ENCODE measurements at regions not wholly inside any gene's neighbourhood (a gene's known extent, or its start where the extent isn't known, plus 50 kb on each side); places are given as distances from the start of the nearest gene placed in this dataset.
"Not testable (repeated sequence)": the region's sequence is repeated elsewhere in the genome, so short reads cannot be mapped to it uniquely, and the experiment has no call there.

DNA sequence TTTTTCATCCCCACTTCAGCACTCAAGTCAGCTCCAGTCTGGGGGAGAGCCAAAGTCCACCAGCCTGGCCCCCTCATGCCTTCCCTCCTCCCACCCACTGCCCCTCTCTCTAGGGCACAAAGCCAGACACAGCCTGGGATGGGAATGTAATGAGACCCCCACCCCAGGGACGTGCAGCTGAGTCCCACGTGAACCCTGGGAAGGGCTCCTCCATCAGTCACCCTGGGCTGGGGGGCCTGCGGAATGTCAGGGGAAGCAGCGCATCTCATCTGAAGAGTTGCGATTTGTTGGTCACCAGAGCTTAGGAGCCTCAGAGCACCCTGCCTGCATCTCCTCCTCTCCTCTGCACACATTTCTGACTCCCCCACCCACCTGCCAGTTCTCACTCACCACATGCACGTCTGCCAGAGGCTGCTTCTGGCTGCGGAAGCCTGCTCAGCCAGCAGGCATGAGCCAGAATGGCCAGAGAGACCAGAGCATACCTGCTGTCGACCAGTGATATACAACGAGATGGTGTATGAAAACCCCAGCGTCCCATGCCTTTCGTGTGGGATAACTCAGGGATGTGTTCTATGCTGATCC, 167.1 kb upstream of the TOP1 start:
- no peaks in the 10 kb centered on the region for H3K9me3 ChIP-seq (replicated peaks; ENCODE audit: low read length)
- no peak overlapping the region for H3K9ac ChIP-seq (ENCODE audit: low read depth, low read length)
- no peaks in the 10 kb centered on the region for H3K27me3 ChIP-seq (ENCODE audit: control insufficient read depth, insufficient read depth, low read length)
- no peak overlapping the region for H3K4me2 ChIP-seq (ENCODE audit: low read length)
- no peak overlapping the region for H3K4me3 ChIP-seq (ENCODE audit: low read length)
- H3K36me3 ChIP-seq (ENCODE audit: insufficient read depth, low read length) = no peaks in the 10 kb centered on the region
- no peaks in the 10 kb centered on the region for H3K4me1 ChIP-seq (ENCODE audit: control insufficient read depth, insufficient read depth, low read length)

DNA sequence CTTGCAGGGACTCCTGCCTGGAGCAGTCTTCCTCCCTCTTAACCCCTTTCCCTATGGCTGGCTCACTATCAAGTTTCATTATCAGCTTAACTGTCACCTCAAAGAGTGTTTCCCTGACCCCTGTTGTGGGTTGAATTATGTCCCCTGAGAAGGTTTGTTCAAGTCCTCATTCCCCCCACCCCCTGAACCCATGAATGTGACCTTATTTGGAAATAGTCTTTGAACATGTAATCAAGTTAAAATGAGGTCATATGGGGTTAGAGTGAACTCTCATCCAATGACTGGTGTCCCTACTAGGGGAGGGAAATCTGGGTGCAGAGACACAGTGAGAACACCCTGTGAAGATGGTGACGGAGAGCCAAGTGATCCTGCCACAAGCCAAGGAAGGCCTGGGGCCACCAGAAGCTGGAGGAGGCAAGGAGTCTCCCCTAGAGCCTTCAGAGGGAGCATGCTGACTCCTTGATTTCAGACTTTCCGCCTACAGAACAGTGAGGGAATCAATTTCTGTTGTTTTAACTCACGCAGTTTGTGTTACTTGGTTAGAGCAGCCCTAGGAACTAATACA, 165.2 kb upstream of the TOP1 start:
- no peak overlapping the region for H3K4me2 ChIP-seq (ENCODE audit: low read length)
- H3K4me1 ChIP-seq (ENCODE audit: control insufficient read depth, insufficient read depth, low read length) = peaks cover 1% of the 10 kb centered on the region
- no peak overlapping the region for H3K4me3 ChIP-seq (ENCODE audit: low read length)
- no peaks in the 10 kb centered on the region for H3K9me3 ChIP-seq (replicated peaks; ENCODE audit: low read length)
- no peaks in the 10 kb centered on the region for H3K27me3 ChIP-seq (ENCODE audit: control insufficient read depth, insufficient read depth, low read length)
- no peak overlapping the region for H3K9ac ChIP-seq (ENCODE audit: low read depth, low read length)
- H3K36me3 ChIP-seq (ENCODE audit: insufficient read depth, low read length) = no peaks in the 10 kb centered on the region

DNA sequence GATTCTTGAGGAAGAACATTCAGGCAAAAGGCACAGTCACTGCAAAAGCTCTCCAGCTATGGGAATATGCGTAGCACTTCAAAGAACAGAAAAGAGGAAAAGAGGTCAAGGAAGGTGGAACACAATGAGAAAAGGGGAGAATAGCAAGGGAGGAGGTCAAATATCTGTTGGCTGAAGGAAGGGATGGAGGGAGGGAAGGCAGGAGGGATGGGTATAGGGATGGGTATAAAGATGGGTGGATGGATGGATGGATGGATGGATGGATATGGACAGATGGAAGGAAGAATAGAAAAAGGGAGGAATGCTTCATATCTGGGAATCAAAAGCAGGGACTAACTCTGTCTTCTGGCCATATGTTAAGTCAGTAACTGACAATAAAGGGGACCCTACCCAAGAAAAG, 164.2 kb upstream of the TOP1 start:
- Histone ChIP-seq H3K4me1 (ENCODE audit: control insufficient read depth, insufficient read depth, low read length) (peaks cover 11% of the 10 kb centered on the region), H3K9ac (ENCODE audit: low read depth, low read length) (no peak overlapping the region), H3K4me3 (ENCODE audit: low read length) (no peak overlapping the region), H3K9me3 (replicated peaks; ENCODE audit: low read length) (no peaks in the 10 kb centered on the region), H3K27me3 (ENCODE audit: control insufficient read depth, insufficient read depth, low read length) (no peaks in the 10 kb centered on the region), H3K4me2 (ENCODE audit: low read length) (no peak overlapping the region), H3K36me3 (ENCODE audit: insufficient read depth, low read length) (no peaks in the 10 kb centered on the region)

DNA sequence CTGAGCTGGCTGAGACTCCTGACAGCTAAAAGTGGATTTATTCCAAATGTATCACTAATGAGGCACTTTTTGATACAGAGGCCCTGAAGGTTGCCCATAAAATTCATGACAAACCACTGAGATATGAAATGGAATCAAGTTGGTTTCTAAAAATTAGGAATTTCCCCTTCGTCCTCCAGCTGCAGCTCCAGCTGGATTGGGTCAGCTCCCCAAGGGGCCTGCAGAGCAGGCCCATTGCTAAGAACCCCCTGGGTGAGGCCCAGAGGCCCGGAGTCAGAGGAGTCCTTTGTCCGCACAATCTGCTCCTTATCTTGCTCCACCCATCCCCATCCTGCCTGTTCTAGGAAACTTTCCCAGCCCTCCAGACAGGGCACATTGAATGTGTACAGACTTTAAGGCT, 163.5 kb upstream of the TOP1 start:
- Histone ChIP-seq H3K9me3 (replicated peaks; ENCODE audit: low read length) (no peaks in the 10 kb centered on the region), H3K27me3 (ENCODE audit: control insufficient read depth, insufficient read depth, low read length) (no peaks in the 10 kb centered on the region), H3K4me3 (ENCODE audit: low read length) (no peak overlapping the region), H3K36me3 (ENCODE audit: insufficient read depth, low read length) (no peaks in the 10 kb centered on the region), H3K4me1 (ENCODE audit: control insufficient read depth, insufficient read depth, low read length) (peaks cover 11% of the 10 kb centered on the region), H3K9ac (ENCODE audit: low read depth, low read length) (no peak overlapping the region), H3K4me2 (ENCODE audit: low read length) (no peak overlapping the region)

DNA sequence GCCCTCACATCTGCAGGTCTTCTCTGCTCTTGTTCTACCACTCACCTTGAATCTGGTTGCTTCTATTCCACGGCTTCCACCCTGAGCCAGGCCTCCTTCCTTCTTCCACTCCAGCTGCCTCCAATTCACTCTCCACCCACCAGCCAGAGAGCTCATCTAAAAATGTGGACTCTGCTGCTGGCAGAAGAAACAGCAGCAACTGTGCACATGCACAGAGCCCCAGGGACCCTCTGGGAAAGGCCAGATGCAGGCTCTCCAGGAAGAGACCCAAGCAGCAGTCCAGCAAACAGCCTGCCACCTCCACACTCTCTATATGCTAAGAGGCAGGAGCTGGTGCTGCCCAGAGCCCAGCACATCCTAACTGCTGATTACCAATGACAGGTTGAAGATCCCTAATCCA, 162.6 kb upstream of the TOP1 start:
- H3K9me3 ChIP-seq (replicated peaks; ENCODE audit: low read length) = no peaks in the 10 kb centered on the region
- no peak overlapping the region for H3K4me2 ChIP-seq (ENCODE audit: low read length)
- H3K9ac ChIP-seq (ENCODE audit: low read depth, low read length) = no peak overlapping the region
- no peaks in the 10 kb centered on the region for H3K27me3 ChIP-seq (ENCODE audit: control insufficient read depth, insufficient read depth, low read length)
- no peak overlapping the region for H3K4me3 ChIP-seq (ENCODE audit: low read length)
- H3K4me1 ChIP-seq (ENCODE audit: control insufficient read depth, insufficient read depth, low read length) = peaks cover 11% of the 10 kb centered on the region
- H3K36me3 ChIP-seq (ENCODE audit: insufficient read depth, low read length) = no peaks in the 10 kb centered on the region

- Histone ChIP-seq H3K9me3 (replicated peaks; ENCODE audit: low read length) (no peaks in the 10 kb centered on the region), H3K4me1 (ENCODE audit: control insufficient read depth, insufficient read depth, low read length) (peaks cover 11% of the 10 kb centered on the region), H3K36me3 (ENCODE audit: insufficient read depth, low read length) (no peaks in the 10 kb centered on the region), H3K9ac (ENCODE audit: low read depth, low read length) (no peak overlapping the region), H3K4me2 (ENCODE audit: low read length) (peak overlapping the region; percentile 27), H3K27me3 (ENCODE audit: control insufficient read depth, insufficient read depth, low read length) (no peaks in the 10 kb centered on the region), H3K4me3 (ENCODE audit: low read length) (no peak overlapping the region)
Measured at GRCh38 chr20:40868551-40869217, 159.9 kb upstream of the TOP1 start.

DNA sequence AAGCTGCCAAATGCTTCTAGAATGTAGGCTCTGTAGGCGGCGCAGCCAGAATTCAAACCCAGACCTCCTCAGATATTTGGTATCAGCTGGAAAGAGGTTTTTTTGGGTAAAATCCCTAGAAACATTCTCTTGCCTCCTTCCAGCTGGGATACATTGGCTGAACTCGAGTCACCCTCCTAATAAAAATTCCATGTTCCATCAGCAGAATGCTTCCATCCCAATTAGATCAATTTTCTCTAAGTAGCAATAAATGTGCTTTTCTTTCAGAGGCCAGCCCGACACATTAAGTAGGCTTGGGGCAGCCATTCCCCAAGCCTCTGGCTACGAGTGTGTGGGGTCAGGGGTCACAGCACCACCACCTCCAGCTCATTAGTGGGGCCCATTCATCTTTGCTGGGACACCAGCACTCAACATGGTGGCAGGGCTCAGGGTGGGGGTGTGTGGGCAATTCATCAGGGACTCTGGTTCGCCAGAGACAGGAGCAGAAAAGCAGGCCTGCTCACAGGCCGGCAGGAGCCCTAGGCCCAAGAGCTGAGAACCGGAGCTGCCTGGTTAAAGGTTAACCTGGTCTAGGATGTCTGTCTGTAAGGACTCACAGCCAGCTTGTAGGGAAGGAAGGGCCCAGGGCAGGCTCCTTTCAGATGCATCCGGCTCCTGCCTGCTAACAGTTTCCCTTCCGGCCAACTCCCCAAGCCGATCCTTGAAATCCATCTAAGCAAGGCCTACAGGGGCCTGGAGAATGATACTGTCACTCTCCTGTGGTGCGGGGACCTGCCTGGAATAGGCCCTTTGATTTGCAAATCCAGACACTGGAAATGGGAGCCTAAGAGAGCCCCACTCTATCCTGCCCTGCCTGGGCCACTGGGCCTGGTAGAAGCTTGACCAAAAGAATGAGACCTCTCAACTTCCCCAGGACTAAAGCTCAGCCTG, 159.1 kb upstream of the TOP1 start:
- Histone ChIP-seq H3K4me3 (ENCODE audit: low read length) (no peak overlapping the region), H3K27me3 (ENCODE audit: control insufficient read depth, insufficient read depth, low read length) (no peaks in the 10 kb centered on the region), H3K36me3 (ENCODE audit: insufficient read depth, low read length) (no peaks in the 10 kb centered on the region), H3K4me2 (ENCODE audit: low read length) (no peak overlapping the region), H3K4me1 (ENCODE audit: control insufficient read depth, insufficient read depth, low read length) (peaks cover 11% of the 10 kb centered on the region), H3K9ac (ENCODE audit: low read depth, low read length) (no peak overlapping the region), H3K9me3 (replicated peaks; ENCODE audit: low read length) (no peaks in the 10 kb centered on the region)

- Histone ChIP-seq H3K4me3 (ENCODE audit: low read length) (no peak overlapping the region), H3K36me3 (ENCODE audit: insufficient read depth, low read length) (no peaks in the 10 kb centered on the region), H3K4me2 (ENCODE audit: low read length) (no peak overlapping the region), H3K27me3 (ENCODE audit: control insufficient read depth, insufficient read depth, low read length) (no peaks in the 10 kb centered on the region), H3K9ac (ENCODE audit: low read depth, low read length) (no peak overlapping the region), H3K4me1 (ENCODE audit: control insufficient read depth, insufficient read depth, low read length) (no peaks in the 10 kb centered on the region), H3K9me3 (replicated peaks; ENCODE audit: low read length) (no peaks in the 10 kb centered on the region)
Measured at GRCh38 chr20:40875116-40876085, 153.2 kb upstream of the TOP1 start.

- not testable (repeated sequence) for H3K9ac ChIP-seq (ENCODE audit: low read depth, low read length); H3K4me3 ChIP-seq (ENCODE audit: low read length); H3K4me2 ChIP-seq (ENCODE audit: low read length); H3K4me1 ChIP-seq (ENCODE audit: control insufficient read depth, insufficient read depth, low read length); H3K36me3 ChIP-seq (ENCODE audit: insufficient read depth, low read length); H3K9me3 ChIP-seq (replicated peaks; ENCODE audit: low read length); H3K27me3 ChIP-seq (ENCODE audit: control insufficient read depth, insufficient read depth, low read length)
Measured at GRCh38 chr20:40878099-40878498, 150.5 kb upstream of the TOP1 start.

DNA sequence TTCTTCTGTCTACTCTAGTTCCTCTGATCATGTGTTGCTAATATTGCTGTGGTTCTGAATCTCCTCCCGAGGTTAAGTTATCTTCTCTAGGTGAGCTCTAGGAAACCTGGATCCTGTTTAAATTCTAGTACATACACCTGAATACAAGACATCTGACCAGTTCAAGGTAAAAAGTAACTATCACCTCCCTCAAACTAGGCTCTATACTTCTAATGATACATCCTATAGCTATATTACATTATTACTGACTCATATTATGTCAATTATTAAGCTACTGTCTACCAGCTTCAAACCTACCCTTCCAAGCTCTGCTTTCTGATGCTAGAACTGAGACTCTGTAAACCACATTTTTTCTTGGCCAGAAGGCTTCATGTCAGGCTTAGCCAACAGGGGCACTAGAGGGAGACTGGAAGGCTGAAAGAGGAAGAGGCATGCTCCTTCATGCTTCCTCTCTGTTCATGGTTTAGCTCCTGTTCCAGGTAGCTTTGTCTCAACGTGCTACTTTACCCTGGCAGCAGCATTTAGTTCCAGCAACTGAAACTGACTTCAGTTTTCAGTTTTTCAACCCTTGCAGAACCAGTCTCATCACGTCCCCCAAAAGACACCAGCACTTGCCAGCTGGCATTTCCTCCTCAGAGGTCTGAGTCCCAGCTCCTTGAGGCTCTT, 148.4 kb upstream of the TOP1 start:
- no peaks in the 10 kb centered on the region for H3K4me1 ChIP-seq (ENCODE audit: control insufficient read depth, insufficient read depth, low read length)
- no peaks in the 10 kb centered on the region for H3K36me3 ChIP-seq (ENCODE audit: insufficient read depth, low read length)
- no peaks in the 10 kb centered on the region for H3K9me3 ChIP-seq (replicated peaks; ENCODE audit: low read length)
- H3K9ac ChIP-seq (ENCODE audit: low read depth, low read length) = no peak overlapping the region
- no peak overlapping the region for H3K4me2 ChIP-seq (ENCODE audit: low read length)
- no peak overlapping the region for H3K4me3 ChIP-seq (ENCODE audit: low read length)
- no peaks in the 10 kb centered on the region for H3K27me3 ChIP-seq (ENCODE audit: control insufficient read depth, insufficient read depth, low read length)
